DMS53 (cell line): ENCODE measurements at regions not wholly inside any gene's neighbourhood (a gene's known extent, or its start where the extent isn't known, plus 50 kb on each side); places are given as distances from the start of the nearest gene placed in this dataset.
A peak's percentile ranks its signal among the peaks of the same experiment; 100 is the strongest.
"Not testable (repeated sequence)": the region's sequence is repeated elsewhere in the genome, so short reads cannot be mapped to it uniquely, and the experiment has no call there.

Experiments used
- DNase-seq: peaks from one replicate; lab custom pipeline; 2025; lab: John Stamatoyannopoulos, UW

GRCh38 chr4:184281231-184282139 is 63.8 kb upstream of the ENPP6 start:
- DNase-seq, result no peak

- DNase-seq, result no peak
These were observed 63.0 kb upstream of the ENPP6 start for GRCh38 chr4:184280591-184281071.

GRCh38 chr4:184280137-184280536 is 62.5 kb upstream of the ENPP6 start:
- no peak for DNase-seq

- DNase-seq, result peak; percentile 7
These were observed 61.9 kb upstream of the ENPP6 start for GRCh38 chr4:184279496-184280061.

- DNase-seq, result not testable (repeated sequence)
These were observed 60.1 kb upstream of the ENPP6 start for GRCh38 chr4:184277769-184278168.

GRCh38 chr4:184277010-184277409 is 59.3 kb upstream of the ENPP6 start:
- not testable (repeated sequence) for DNase-seq

GRCh38 chr4:184276346-184276745 is 58.7 kb upstream of the ENPP6 start:
- not testable (repeated sequence) for DNase-seq

- DNase-seq, result peak; percentile 28
These were observed 58.1 kb upstream of the ENPP6 start for GRCh38 chr4:184275766-184276165.

- no peak for DNase-seq
These were observed 56.7 kb upstream of the ENPP6 start for GRCh38 chr4:184274286-184274951.

GRCh38 chr4:184273166-184274147 is 55.8 kb upstream of the ENPP6 start:
- no peak for DNase-seq

GRCh38 chr4:184270808-184271413 is 53.2 kb upstream of the ENPP6 start:
- no peak for DNase-seq

- DNase-seq, result no peak
These were observed 52.3 kb upstream of the ENPP6 start for GRCh38 chr4:184269879-184270430.

GRCh38 chr4:184268584-184269160 is 51.0 kb upstream of the ENPP6 start:
- DNase-seq, result peak; percentile 20

- DNase-seq, result peak; percentile 84
These were observed 50.3 kb upstream of the ENPP6 start for GRCh38 chr4:184267673-184268583.
